Thyroid gland (tissue), 4 donors: ENCODE measurements at regions not wholly inside any gene's neighbourhood (a gene's known extent, or its start where the extent isn't known, plus 50 kb on each side); places are given as distances from the start of the nearest gene placed in this dataset.

ENCODE experiments used
- POLR2A ChIP-seq, 2 donors: fragments of 450-650 bp; IDR thresholded peaks; one replicate each; pipeline ENCODE4 v1.6.1; 2017; ENCODE audit warnings: antibody characterized with exemption in 2 of 2, mild to moderate bottlenecking in 2 of 2, moderate library complexity in 1 of 2
- TF ChIP-seq, protein P1 (sequence below), 6 experiments: fragments of 200-600 bp in 3 of 6; fragments of 450-650 bp in 3 of 6; sonication (generic) in 3 of 6; IDR thresholded peaks; one replicate each; pipeline ENCODE4 v1.5.1; 2016 to 2019; ENCODE audit warnings: antibody characterized with exemption in 6 of 6, mild to moderate bottlenecking in 2 of 6, inconsistent platforms in 1 of 6, moderate library complexity in 1 of 6

DNA sequence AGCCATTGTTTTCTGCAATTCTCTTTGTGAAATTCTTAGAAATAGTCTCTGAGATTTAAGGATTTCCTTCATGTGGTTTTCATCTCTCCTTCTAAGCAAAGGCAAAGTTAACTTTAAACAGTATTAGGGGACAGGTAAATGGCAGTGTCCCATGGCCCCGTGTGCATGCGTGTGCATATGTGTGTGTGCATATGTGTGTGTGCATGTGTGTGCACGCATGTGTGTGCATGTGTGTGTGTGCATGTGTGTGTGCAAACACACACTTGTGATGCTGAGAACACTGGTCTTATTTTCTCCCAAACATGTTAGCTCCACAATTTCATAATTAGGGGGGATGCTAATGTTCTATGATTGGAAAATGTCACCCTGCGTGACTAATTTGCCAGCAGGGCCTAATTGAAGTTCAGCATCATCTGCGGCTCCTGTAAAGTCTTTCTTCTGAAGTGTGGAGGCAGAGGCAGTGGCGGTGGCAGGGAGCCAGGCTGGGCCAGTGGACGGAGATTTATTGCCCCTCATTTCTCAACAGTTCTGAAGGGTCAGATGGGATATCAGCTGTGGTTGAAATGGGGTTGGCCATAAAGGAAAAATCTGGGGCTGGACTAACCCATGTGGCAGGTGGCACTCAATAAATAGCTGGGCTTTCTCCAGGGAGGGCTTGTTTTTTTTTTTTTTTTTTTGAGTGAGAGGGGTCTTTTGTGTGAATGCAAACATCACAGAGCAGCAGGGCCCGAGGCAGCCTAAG, 289.3 kb upstream of the PODXL start:
- TF ChIP-seq, protein P1, sequence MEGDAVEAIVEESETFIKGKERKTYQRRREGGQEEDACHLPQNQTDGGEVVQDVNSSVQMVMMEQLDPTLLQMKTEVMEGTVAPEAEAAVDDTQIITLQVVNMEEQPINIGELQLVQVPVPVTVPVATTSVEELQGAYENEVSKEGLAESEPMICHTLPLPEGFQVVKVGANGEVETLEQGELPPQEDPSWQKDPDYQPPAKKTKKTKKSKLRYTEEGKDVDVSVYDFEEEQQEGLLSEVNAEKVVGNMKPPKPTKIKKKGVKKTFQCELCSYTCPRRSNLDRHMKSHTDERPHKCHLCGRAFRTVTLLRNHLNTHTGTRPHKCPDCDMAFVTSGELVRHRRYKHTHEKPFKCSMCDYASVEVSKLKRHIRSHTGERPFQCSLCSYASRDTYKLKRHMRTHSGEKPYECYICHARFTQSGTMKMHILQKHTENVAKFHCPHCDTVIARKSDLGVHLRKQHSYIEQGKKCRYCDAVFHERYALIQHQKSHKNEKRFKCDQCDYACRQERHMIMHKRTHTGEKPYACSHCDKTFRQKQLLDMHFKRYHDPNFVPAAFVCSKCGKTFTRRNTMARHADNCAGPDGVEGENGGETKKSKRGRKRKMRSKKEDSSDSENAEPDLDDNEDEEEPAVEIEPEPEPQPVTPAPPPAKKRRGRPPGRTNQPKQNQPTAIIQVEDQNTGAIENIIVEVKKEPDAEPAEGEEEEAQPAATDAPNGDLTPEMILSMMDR (IDR thresholded peaks at IDR 0.05): no peak
- TF ChIP-seq POLR2A (IDR thresholded peaks at IDR 0.05): no peak
